ENCODE measurements at regions not wholly inside any gene's neighbourhood (a gene's known extent, or its start where the extent isn't known, plus 50 kb on each side); places are given as distances from the start of the nearest gene placed in this dataset.

- Histone ChIP-seq H3K9ac (ENCODE audit: insufficient read length, low read depth) (no peak overlapping the region), H3K36me3 (ENCODE audit: insufficient read depth, insufficient read length, low read length) (no peaks in the 10 kb centered on the region), H3K4me1 (ENCODE audit: insufficient read depth, insufficient read length) (no peaks in the 10 kb centered on the region), H3K9me3 (ENCODE audit: insufficient read depth, low read length) (no peaks in the 10 kb centered on the region), H3K27me3 (ENCODE audit: insufficient read depth, insufficient read length) (no peaks in the 10 kb centered on the region), H3K4me3 (ENCODE audit: insufficient read length, low read depth) (no peak overlapping the region)
- no peak for TF ChIP-seq SUZ12 (IDR thresholded peaks at IDR 0.05; ENCODE audit: extremely low read depth, insufficient read depth, insufficient read length)
- TF ChIP-seq YY1 (IDR thresholded peaks at IDR 0.05; ENCODE audit: insufficient read depth, insufficient read length), result no peak
- no peak for TF ChIP-seq ZNF274 (IDR thresholded peaks at IDR 0.05; ENCODE audit: low read depth, low read length)
- no peak for DNase-seq (ENCODE audit: low read depth, low spot score)
Observed at GRCh38 chr3:139729300-139729699, 51.5 kb upstream of the NMNAT3 start.

DNA sequence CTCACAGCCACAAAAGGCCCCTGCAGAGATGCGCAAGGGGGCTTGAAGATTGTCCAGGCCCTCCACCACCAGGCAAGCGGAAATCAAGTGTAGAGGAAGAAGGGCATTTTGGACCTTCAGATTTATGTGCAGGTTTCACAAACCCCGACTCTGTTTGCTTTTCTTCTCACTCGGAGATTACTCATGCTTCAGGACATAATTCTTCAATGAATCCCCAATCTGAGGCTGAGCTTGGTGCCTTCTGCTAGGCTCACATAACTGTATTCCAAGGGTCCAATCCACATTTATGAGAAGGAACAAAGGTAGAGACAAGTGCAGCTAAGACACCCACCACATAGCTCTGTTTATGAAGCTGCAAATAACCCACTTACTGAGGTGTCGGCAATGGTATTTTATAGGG lies 50.6 kb upstream of the NMNAT3 start:
- H3K4me1 ChIP-seq (ENCODE audit: insufficient read depth, insufficient read length), result no peaks in the 10 kb centered on the region
- no peaks in the 10 kb centered on the region for H3K36me3 ChIP-seq (ENCODE audit: insufficient read depth, insufficient read length, low read length)
- H3K4me3 ChIP-seq (ENCODE audit: insufficient read length, low read depth), result no peak overlapping the region
- no peaks in the 10 kb centered on the region for H3K27me3 ChIP-seq (ENCODE audit: insufficient read depth, insufficient read length)
- no peak overlapping the region for H3K9ac ChIP-seq (ENCODE audit: insufficient read length, low read depth)
- TF ChIP-seq YY1 (IDR thresholded peaks at IDR 0.05; ENCODE audit: insufficient read depth, insufficient read length) (no peak), SUZ12 (IDR thresholded peaks at IDR 0.05; ENCODE audit: extremely low read depth, insufficient read depth, insufficient read length) (no peak), ZNF274 (IDR thresholded peaks at IDR 0.05; ENCODE audit: low read depth, low read length) (no peak)
- no peaks in the 10 kb centered on the region for H3K9me3 ChIP-seq (ENCODE audit: insufficient read depth, low read length)
- no peak for DNase-seq (ENCODE audit: low read depth, low spot score)

Data from NT2/D1 (cell line).